Upper lobe of left lung (tissue), 6 donors: ENCODE measurements at regions not wholly inside any gene's neighbourhood (a gene's known extent, or its start where the extent isn't known, plus 50 kb on each side); places are given as distances from the start of the nearest gene placed in this dataset.

Experiments
- ATAC-seq, 2 donors: fragments of 200-7000 bp; cut with Tn5 transposase; one replicate each; pipeline ENCODE4 v1.9.1; 2022; ENCODE audit warnings: mild to moderate bottlenecking in 2 of 2, moderate library complexity in 2 of 2; ENCODE audit not compliant: low FRiP score in 2 of 2
- DNase-seq, 2 donors: peaks; one replicate each; pipeline ENCODE4 v3.0.0-alpha.2; 2019 to 2020
- H3K27ac ChIP-seq, 4 donors: fragments of 200-600 bp; sonication (generic); one replicate each; pipeline ENCODE4 v1.5.1; 2016 to 2019
- H3K27me3 ChIP-seq, 4 donors: fragments of 200-600 bp; sonication (generic); one replicate each; pipeline ENCODE4 v1.5.1; 2017 to 2019
- H3K36me3 ChIP-seq, 4 donors: fragments of 200-600 bp; sonication (generic); one replicate each; pipeline ENCODE4 v1.5.1; 2016 to 2019
- H3K4me1 ChIP-seq, 4 donors: fragments of 200-600 bp; sonication (generic); one replicate each; pipeline ENCODE4 v1.5.1; 2018 to 2019
- H3K4me3 ChIP-seq, 4 donors: fragments of 200-600 bp; sonication (generic); one replicate each; pipeline ENCODE4 v1.5.1; 2017 to 2019; ENCODE audit warnings: mild to moderate bottlenecking in 2 of 4, moderate library complexity in 1 of 4
- H3K9me3 ChIP-seq, 4 donors: fragments of 200-600 bp; sonication (generic); one replicate each; pipeline ENCODE4 v1.5.1; 2018 to 2019
- CTCF ChIP-seq, 6 experiments: fragments of 450-650 bp in 4 of 6; fragments of 200-600 bp in 2 of 6; sonication (generic) in 2 of 6; IDR thresholded peaks; one replicate each; pipeline ENCODE4 v1.5.1; 2016 to 2019; ENCODE audit warnings: antibody characterized with exemption in 6 of 6
- EP300 ChIP-seq, 4 donors: sonication (generic); formaldehyde crosslinking; IDR thresholded peaks; one replicate each; pipeline ENCODE4 v1.5.1; 2017; ENCODE audit warnings: antibody characterized with exemption in 4 of 4, control low read depth in 2 of 4
- POLR2A ChIP-seq, 4 donors: fragments of 450-650 bp; IDR thresholded peaks; one replicate each; pipeline ENCODE4 v1.5.1; 2016 to 2017; ENCODE audit warnings: antibody characterized with exemption in 4 of 4, mild to moderate bottlenecking in 2 of 4
- POLR2AphosphoS5 ChIP-seq, 2 donors: sonication (generic); formaldehyde crosslinking; IDR thresholded peaks; one replicate each; pipeline ENCODE4 v1.5.1; 2017; ENCODE audit warnings: antibody characterized with exemption in 2 of 2
- WGBS, 2 donors: methylation state at CpG; one replicate each; pipeline ENCODE4 v1.1.5; 2017 to 2018; 5-methylcytosine and 5-hydroxymethylcytosine counted together
- donor health status: DM: no; HTN: no; CAD: no; lungs with moderate emphysema.
- donor health status: DM: no; HTN: yes; CAD: no; lungs with severe emphysema.

GRCh38 chr15:94164202-94164807, 67.1 kb upstream of the MCTP2 start:
- 48 to 49% methylated on average over 10 of the region's 10 CpGs for WGBS, 2 donors
- no peak overlapping the region for H3K4me3 ChIP-seq
- no peak for TF ChIP-seq POLR2AphosphoS5 (IDR thresholded peaks at IDR 0.05)
- peak; percentile 63 to 86 (median 74) for TF ChIP-seq CTCF (IDR thresholded peaks at IDR 0.05)
- peak; percentile 80 to 88 for ATAC-seq
- H3K27ac ChIP-seq = no peak overlapping the region
- no peaks in the 10 kb centered on the region for H3K9me3 ChIP-seq
- H3K36me3 ChIP-seq = no peaks in the 10 kb centered on the region
- DNase-seq = peak in 1 of 2 donors; percentile 49
- H3K27me3 ChIP-seq = no peaks in the 10 kb centered on the region
- H3K4me1 ChIP-seq = no peaks in the 10 kb centered on the region

DNA sequence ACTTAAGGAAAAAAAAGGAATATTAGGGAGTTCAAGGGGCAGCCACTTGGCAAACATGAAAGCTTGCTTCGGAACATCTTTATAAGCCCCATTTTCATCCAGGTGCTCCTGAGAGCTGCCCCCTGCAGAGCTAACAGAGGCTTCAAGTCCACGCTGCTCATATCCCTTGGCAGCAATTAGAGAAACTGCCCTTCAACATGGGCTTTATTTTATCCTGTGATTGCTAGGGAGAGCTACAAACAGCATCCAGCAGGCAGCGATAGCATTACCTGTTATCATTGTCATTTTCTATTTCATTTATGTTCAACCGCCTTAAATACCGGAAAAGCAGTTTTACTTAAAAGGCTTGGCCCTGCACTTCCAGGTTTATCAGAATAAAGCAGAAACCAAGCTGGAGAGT, 68.4 kb upstream of the MCTP2 start:
- ATAC-seq (no peak), DNase-seq (no peak)
- TF ChIP-seq POLR2A (IDR thresholded peaks at IDR 0.05) = no peak
- TF ChIP-seq EP300 (IDR thresholded peaks at IDR 0.05) = no peak
- TF ChIP-seq POLR2AphosphoS5 (IDR thresholded peaks at IDR 0.05) = no peak
- no peak for TF ChIP-seq CTCF (IDR thresholded peaks at IDR 0.05)
- Histone ChIP-seq H3K27ac (no peak overlapping the region), H3K9me3 (no peaks in the 10 kb centered on the region), H3K36me3 (no peaks in the 10 kb centered on the region), H3K4me1 (no peaks in the 10 kb centered on the region), H3K4me3 (no peak overlapping the region), H3K27me3 (no peaks in the 10 kb centered on the region)
- WGBS, 2 donors = 91 to 94% methylated on average over 5 of the region's 5 CpGs

- no peaks in the 10 kb centered on the region for H3K9me3 ChIP-seq
- no peak overlapping the region for H3K27ac ChIP-seq
- 85 to 93% methylated on average over 3 of the region's 3 CpGs for WGBS, 2 donors
- no peaks in the 10 kb centered on the region for H3K4me1 ChIP-seq
- no peak for TF ChIP-seq EP300 (IDR thresholded peaks at IDR 0.05)
- no peak for TF ChIP-seq POLR2AphosphoS5 (IDR thresholded peaks at IDR 0.05)
- TF ChIP-seq CTCF (IDR thresholded peaks at IDR 0.05) = no peak
- no peak for TF ChIP-seq POLR2A (IDR thresholded peaks at IDR 0.05)
- H3K36me3 ChIP-seq = no peaks in the 10 kb centered on the region
- no peak for ATAC-seq
- no peaks in the 10 kb centered on the region for H3K27me3 ChIP-seq
- DNase-seq = no peak
- no peak overlapping the region for H3K4me3 ChIP-seq
Measured at GRCh38 chr15:94154255-94154654, 77.1 kb upstream of the MCTP2 start.

- Histone ChIP-seq H3K27me3 (no peaks in the 10 kb centered on the region), H3K9me3 (no peaks in the 10 kb centered on the region), H3K27ac (no peak overlapping the region), H3K4me1 (no peaks in the 10 kb centered on the region), H3K4me3 (no peak overlapping the region), H3K36me3 (no peaks in the 10 kb centered on the region)
- DNase-seq (no peak), ATAC-seq (no peak)
- WGBS, 2 donors = 76 to 80% methylated on average over 4 of the region's 4 CpGs
- TF ChIP-seq CTCF (IDR thresholded peaks at IDR 0.05) (no peak), POLR2AphosphoS5 (IDR thresholded peaks at IDR 0.05) (no peak)
Measured at GRCh38 chr15:94145046-94145445, 86.3 kb upstream of the MCTP2 start.

DNA sequence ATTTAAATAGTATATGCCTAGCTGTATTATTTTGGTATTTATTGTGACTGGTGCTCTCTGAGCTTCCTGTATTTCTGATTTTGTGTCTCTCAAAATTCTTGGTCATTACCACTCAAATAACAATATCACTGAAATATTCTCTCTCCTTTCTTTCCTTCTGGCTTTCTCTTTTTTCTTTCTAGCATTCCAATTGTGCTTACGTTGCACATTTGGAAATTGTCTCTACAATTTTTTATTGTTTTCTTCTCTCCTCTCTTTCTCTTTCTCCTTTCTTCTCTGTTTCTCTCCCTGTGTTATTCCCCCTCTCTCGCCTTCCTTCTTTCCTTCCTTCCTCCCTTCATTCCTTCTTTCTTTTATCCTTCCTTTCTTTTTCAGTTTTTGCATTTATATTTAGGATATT, 89.6 kb upstream of the MCTP2 start:
- H3K4me3 ChIP-seq = no peak overlapping the region
- no peak for DNase-seq
- H3K27me3 ChIP-seq = no peaks in the 10 kb centered on the region
- H3K27ac ChIP-seq = no peak overlapping the region
- H3K4me1 ChIP-seq = no peaks in the 10 kb centered on the region
- H3K9me3 ChIP-seq = no peaks in the 10 kb centered on the region
- TF ChIP-seq POLR2A (IDR thresholded peaks at IDR 0.05) (no peak), EP300 (IDR thresholded peaks at IDR 0.05) (no peak), POLR2AphosphoS5 (IDR thresholded peaks at IDR 0.05) (no peak), CTCF (IDR thresholded peaks at IDR 0.05) (no peak)
- no peaks in the 10 kb centered on the region for H3K36me3 ChIP-seq
- ATAC-seq = no peak
- 92 to 93% methylated on average over 2 of the region's 2 CpGs for WGBS, 2 donors
